GM18858 (cell line): ENCODE measurements at regions not wholly inside any gene's neighbourhood (a gene's known extent, or its start where the extent isn't known, plus 50 kb on each side); places are given as distances from the start of the nearest gene placed in this dataset.
A peak's percentile ranks its signal among the peaks of the same experiment; 100 is the strongest.
"Not testable (repeated sequence)": the region's sequence is repeated elsewhere in the genome, so short reads cannot be mapped to it uniquely, and the experiment has no call there.

Experiments used
- ATAC-seq: cut with Tn5 transposase; IDR thresholded peaks from one replicate; pipeline ENCODE4 v1.9.1; 2021; ENCODE audit not compliant: unreplicated experiment

DNA sequence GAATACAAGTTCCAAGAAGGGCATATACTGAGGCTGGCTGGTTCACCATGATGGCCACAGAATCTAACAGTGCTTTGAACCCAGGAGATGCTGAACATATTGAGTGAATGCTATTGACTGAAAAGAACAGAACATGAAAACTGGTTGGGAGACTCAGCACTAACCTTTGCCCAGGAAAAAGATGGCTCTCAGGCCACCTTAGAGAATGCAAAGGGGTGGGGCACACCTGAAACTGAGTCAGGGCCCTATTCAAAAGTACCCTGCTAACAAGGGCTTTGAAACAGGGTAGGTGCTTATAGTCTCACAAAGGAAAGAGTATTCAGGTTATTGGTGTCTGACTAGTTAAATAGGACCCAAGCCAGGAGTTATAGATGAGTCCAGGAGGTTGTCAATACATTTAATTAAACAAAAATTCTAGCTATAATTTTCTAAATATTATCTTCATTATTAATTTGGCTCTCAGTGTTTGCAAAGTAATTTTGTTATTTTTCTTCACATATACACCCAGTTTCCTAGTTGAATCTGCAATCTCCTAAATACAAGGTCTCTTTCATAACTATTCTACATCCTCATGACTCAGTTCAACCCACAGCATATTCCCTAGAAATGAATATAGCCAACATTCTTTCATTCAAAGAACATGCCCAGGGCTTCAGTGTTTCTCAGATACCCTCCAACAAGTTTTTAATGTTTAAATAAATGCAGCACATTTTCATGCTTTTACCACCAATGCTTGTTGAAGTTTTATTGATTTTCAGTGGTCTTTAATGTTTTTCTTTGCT, 144.2 kb upstream of the RAPGEF2 start:
- no peak for ATAC-seq

DNA sequence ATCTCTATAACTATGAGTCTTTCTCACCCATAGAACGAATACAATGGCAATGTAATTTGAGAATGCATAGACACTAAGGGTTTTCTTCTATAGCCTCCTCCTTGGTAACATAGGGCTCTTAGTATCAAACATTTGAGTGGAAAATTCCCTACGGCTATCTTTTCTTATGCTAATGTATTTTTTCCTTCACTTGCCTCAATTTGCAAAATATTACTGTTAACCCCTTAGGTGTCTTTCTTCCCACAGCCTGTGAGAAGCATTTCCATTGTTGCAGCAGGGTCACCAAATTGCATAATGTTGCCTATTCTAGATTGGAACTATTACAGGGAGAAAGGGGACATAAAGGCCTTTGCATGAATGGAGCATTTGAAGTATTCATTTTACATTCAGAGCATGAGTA, 140.5 kb upstream of the RAPGEF2 start:
- ATAC-seq: no peak

DNA sequence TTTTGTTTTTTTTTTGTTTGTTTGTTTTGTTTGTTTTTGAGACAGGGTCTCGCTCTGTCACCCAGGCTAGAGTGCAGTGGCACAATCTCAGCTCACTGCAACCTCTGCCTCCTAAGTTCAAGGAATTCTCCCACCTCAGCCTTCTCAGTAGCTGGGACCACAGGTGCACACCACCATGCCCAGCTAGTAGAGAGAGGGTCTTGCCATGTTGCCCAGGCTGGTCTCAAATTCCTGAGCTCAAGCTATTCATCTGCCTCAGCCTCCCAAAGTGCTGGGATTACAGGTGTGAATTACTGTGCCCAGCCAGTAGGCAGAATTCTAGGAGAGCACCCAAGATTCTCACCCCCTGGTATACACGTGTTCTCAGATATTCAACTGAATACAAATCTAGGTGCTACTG, 139.6 kb upstream of the RAPGEF2 start:
- ATAC-seq: not testable (repeated sequence)

DNA sequence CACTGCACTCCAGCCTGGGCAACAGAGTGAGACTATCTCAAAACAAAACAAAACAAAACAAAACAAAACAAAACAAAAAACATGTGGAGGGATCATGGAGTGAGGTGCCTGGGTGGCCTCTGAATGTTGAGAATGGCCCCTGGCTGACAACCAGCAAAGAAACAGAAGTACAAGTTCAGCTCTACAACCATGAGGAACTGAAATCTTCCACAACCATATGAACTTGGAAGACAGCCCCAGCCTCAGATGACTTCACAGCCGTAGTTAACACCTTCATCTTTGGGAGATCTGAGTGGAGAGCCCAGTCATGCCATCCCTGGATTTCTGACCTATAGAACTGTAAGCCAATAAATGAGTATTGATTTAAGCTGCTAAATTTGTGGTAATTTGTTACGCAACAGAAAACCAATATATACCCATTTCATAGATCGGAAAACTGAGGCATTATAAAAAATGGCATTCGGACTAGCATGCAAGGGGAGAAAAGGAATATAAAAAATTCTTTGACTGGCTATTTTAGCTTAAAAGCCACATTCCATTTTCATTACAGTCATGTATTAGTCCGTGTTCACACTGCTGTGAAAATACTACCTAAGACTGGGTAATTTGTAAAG, 138.7 kb upstream of the RAPGEF2 start:
- no peak for ATAC-seq

DNA sequence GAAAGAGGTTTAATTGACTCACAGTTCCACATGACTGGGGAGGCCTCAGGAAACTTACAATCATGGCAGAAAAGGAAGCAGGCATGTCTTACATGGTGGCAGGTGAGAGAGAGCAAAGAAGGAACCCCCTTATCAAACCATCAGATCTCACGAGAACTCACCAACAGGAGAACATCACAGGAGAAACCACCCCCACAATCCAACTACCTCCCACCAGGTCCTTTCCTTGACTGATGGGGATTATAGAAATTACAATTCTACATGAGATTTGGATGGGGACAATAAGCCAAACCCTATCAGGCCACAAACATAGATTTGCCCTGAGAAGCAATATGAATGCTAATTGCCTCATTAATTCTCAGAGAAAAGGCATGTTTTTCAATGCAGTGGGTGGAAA, 138.2 kb upstream of the RAPGEF2 start:
- no peak for ATAC-seq

DNA sequence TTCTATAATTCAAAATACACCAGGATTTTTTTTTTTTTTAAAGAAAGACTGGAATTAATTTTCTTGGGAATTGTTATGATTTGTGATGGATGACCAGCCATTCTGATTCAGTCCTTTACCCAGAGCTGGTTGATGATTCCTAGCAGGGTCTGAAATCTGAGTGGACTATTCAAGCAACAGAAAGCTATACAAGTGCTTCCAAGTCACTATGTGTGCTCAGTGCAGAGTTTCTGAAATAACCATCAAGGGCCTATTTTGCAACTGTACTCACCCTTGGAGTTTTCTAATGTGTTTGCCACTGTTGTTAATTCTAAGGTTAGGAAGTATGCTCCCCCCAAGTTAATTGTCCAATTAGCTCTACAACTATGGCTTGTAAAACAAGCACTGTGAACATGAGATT, 137.7 kb upstream of the RAPGEF2 start:
- no peak for ATAC-seq

DNA sequence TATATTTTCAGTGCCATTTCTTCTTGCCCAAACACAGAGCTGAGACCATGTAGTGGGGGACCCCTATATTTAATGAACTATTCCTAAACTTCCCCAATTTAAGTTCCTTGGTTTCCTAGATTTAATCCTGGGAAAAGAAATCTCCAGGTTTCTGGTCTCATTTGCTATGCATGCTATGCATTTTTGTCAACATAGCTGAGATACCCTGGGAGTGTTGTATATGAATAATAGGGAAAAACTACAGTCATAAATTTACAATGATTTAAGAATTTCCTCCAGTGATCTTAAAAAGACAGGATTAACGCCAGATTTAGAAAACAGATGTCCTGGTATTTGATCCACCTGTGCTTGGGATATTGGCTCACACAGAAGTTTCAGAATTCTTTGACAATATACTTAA, 136.8 kb upstream of the RAPGEF2 start:
- ATAC-seq: no peak

DNA sequence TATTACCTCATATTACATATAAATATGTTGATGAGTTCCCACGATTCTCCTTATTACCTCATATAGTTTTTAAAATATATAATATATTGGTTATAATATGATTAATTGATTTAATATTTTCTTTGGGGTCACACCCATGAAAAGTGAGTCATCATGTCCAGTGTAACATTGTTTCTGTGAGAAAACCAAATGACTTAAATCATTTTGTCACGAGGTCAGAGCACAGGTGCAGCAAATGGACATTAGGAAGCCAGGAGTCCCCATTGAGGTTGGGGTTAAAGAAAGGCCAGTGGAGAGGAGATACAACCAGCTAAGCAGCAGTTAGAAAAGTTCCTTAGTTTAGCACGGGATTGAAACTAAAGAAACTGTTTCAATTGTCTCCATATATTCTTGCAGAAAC, 133.9 kb upstream of the RAPGEF2 start:
- ATAC-seq: no peak

DNA sequence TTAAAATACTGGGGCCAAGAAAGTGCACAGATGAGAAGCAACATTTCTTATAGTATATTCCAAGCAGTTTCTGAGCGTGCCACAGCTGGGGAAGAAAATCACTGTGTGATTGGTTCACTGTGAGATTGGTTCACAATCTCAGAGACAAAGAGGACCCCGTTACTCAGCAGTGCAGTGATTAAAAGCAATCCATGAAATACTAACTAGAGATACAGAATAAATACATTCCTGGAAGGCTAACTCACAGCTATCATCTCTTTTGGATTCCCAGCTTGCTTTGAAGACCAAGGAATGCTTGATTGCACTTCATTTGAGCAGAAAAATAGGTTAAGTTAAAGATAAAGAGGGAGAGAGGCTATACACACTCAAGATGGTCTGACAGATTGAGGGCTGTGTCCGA, 132.1 kb upstream of the RAPGEF2 start:
- ATAC-seq: no peak

DNA sequence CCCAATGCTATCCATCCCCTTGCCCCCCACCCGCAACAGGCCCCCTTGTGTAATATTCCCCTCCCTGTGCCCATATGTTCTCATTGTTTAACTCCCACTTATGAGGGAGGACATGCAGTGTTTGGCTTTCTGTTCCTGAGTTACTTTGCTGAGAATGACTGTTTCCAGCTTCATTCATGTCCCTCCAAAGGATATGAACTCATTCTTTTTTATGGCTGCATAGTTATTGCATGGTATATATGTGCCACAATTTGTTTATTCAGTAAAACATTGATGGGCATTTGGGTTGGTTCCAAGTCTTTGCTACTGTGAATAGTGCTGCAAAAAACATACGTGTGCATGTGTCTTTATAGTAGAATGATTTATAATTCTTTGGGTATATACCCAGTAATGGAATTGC, 128.4 kb upstream of the RAPGEF2 start:
- not testable (repeated sequence) for ATAC-seq

DNA sequence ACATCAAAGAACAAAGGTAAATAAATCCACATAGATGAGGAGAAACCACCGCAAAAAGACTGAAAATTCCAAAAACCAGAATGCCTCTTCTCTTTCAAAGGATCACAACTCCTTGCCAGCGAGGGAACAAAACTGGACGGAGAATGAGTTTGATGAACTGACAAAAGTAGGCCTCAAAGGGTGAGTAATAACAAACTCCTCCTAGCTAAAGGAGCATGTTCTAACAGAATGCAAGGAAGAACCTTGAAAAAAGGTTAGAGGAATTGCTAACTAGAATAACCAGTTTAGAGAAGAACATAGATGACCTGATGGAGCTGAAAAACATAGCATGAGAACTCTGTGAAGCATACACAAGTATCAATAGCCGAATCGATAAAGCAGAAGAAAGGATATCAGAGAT, 122.2 kb upstream of the RAPGEF2 start:
- ATAC-seq: not testable (repeated sequence)

DNA sequence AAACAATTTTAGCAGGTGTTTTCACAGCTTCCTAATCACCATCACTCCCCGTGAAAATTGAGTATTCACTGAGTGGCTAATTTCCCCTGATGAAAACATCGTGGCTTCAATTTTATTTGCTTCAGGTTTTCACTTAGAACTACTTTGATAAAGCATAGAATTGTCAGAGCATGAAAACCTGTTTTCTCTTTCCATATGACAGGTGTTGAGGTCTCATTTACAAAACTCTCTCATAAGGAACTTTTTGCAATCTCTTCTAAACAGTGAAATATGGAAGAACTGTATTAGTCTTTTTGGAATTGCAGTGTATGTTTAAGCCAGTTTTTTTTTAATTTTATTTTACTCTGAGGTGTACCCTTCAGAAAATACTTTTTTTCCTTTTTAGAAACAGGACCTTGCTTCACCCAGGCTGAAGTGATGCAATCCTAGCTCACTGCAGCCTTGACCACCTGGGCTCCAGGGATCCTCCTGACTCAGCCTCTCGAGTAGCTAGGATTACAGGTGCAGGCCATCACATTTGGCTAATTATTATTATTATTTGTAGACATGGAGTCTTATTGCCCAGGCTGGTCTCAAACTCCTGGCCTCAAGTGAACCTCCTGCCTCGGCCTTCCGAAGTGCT, 111.2 kb upstream of the RAPGEF2 start:
- peak; percentile 53 for ATAC-seq

DNA sequence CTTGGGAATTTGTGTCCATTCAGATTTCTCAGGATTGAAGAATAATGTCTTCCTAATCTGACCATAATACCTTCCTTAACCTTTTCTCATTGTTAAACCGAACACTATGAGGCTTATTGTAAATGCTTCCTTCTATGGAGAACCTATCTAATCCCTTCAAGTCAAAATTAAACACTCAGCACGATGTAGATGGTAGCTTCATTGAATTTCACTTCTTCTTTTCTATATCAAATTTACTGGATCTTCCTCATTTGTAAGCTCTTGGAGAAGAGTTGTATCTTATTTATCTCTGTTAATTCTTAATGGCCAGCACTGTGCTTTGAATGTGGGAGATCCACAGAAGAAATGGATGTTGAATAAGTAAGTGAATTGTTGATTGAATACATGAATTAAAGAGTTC, 109.0 kb upstream of the RAPGEF2 start:
- no peak for ATAC-seq

DNA sequence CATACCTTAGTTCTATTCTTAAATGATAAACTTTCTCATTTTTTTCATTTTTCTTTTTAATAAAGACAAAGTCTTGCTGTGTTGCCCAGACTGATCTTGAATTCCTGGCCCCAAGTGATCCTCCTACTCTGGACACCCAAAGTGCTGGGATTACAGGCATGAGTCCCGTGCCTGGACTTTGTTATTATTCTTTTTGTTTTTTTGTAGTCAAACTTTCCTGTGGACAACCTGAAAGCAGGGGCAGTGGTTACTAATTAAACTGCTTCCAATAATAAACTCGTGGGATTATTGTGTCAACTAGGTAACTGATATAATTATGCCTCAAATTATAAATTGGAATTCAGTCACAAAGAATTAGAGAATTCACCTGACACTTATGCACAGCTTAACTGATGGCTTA, 107.8 kb upstream of the RAPGEF2 start:
- no peak for ATAC-seq

DNA sequence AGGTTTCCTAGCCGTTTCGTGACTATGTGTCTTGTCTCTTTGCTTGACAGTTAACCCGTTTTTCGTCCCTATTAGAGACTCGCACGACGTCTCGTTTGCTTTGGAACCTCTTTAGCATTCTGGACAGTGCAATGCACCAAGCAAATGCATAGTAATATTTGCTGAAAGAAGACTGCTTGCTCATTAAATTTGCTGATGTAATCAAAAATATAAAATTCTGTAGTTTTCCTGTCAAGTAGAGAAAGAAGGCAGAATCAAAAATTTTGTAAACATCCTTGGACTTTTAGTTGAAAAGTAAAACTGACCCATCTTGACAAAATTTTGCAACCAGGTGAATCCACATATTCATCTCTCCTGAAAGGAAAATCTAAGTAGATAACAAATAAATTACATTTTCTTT, 106.9 kb upstream of the RAPGEF2 start:
- no peak for ATAC-seq

DNA sequence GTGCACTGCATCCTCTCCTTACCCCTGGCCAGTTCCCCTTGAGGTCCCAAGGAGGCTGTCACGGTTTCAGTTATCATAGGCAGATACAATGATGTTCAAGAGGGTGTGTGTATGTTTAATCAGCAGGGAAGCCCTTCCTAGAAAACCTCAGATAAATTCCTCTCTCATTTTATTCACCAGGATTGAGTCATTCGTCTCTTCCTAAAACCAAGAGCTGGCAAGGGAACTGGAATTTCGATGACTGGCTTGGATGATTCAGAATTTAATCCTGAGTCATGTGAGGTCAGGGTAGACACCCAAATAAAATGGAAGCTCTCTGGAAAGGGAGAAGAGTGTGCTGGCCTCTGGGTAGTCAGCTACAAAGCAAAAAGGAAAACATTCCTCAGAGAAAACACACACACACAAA, 106.2 kb upstream of the RAPGEF2 start:
- ATAC-seq: no peak

DNA sequence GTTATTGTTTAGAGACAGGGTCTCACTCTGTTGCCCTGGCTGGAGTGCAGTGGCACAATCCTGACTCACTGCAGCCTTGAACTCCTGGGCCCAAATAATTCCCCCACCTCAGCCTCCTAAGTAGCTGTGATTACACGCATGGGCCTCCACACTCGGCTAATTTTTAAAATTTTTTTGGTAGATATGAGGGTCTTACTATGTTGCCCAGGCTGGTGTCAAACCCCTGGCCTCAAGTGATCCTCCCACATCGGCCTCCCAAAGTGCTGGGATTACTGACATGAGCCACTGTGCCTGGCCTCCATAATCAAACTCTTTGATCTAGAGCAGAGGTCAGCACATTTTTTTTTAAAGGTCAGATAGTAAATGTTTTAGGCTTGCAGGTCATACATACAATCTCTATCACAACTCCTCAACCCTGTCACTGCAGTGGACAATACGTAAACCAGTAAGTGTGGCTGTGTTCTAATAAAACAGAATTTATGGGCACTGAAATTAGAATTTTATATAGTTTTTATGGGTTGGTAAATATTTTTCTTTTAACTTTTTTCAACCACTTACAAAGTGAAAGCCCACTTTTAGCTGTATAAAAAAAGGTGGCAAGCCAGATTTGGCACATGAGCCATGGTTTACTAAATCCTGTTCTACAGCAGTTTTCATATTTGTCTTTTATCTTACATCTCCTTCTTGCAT, 105.1 kb upstream of the RAPGEF2 start:
- ATAC-seq: no peak

DNA sequence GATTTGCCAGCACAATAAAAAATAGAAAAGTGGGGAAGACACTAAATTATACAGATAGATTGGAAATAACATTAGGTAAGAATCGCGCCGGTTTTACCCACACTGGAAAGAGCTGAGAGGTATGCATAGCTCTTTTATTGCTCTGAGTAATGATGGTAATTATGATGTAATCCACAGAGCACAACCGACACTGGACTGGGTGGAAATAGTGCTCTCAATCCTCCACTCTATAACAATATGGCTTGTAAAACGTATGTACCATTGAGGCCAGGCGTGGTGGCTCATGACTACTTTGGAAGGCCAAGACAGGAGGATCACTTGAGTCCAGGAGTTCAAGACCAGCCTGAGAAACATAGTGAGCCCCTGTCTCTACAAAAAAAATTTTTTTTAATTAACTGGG, 104.3 kb upstream of the RAPGEF2 start:
- ATAC-seq: no peak

DNA sequence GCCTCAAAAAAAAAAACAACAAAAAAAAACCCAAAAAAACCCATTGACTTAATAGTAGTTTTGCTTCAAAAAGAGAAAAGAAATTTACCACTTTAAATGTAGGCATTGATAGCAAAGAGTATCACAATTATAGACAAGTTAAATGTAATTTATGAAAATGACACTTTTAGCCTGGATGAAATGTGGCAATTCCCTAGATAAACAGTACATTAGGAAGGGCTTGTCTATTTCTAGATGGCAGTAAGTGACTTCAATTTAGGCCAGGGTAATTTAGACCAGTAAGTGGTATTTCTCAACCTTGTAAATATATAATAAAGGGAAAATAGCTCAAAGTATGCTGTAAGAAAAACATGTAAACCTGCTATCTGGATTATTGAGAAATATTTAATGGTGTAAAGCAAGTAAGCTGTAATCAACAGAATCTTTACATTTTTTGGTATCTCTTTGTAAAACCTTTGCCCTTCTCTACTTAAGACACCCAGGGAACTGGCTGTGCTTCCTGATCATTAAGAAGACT, 103.7 kb upstream of the RAPGEF2 start:
- no peak for ATAC-seq

DNA sequence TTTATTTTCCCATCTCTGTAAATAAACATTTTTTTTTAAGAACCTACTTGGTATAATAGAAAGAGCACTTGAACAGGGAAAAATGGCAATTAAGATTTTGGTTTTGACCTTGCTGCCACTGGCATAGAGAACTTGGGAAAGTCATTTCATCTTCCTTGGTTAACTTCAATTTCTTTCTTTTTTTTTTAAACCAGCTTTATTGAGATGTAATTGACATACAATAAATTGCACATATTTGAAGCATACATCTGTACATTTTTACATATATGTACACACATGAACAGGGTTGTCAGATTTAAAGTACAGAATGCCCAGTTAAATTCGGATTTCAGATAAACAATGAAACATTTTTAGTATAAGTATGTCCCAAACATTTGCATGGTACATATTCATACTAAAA, 103.0 kb upstream of the RAPGEF2 start:
- ATAC-seq: no peak

DNA sequence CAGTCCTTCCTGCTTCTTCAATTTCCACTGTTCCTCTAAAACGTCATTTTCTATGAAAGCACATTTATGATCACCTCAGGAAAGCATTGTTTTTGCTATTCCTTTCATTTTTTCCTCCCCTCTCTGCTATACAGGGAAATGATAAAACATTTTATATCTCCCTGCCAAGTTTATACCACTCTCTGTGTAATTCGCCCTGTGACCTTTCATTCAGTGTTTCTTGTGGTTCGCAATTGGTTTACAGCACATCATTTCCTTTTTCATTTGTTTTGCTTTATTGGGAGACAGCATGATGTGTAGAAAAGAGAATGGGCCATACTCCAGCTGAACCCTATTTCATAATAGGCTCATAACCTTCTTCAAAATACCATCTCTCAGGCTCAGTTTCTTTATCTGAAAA, 99.9 kb upstream of the RAPGEF2 start:
- ATAC-seq: no peak
